Mesenchymal stem cell (in vitro differentiated cells and primary cell): ENCODE measurements at regions not wholly inside any gene's neighbourhood (a gene's known extent, or its start where the extent isn't known, plus 50 kb on each side); places are given as distances from the start of the nearest gene placed in this dataset.
"Not testable (repeated sequence)": the region's sequence is repeated elsewhere in the genome, so short reads cannot be mapped to it uniquely, and the experiment has no call there.

Experiments
- DNase-seq: peaks from one replicate; pipeline ENCODE4 v3.0.0-alpha.2; 2013
- H2AFZ ChIP-seq: one replicate; pipeline ENCODE4 v1.6.1; 2013; ENCODE audit warnings: low read depth, mild to moderate bottlenecking, control low read depth, inconsistent platforms, low read length, moderate library complexity
- H2AK5ac ChIP-seq: 2 replicates; pipeline ENCODE4 v1.6.1; 2013; ENCODE audit warnings: low read length, moderate library complexity, mild to moderate bottlenecking, inconsistent platforms; ENCODE audit not compliant: severe bottlenecking
- H2BK120ac ChIP-seq: one replicate; pipeline ENCODE4 v1.6.1; 2013; ENCODE audit warnings: low read depth, mild to moderate bottlenecking, inconsistent platforms, low read length, moderate library complexity
- H2BK12ac ChIP-seq, 2 experiments: one replicate each; pipeline ENCODE4 v1.6.1; 2013; ENCODE audit warnings: inconsistent platforms in 2 of 2, low read length in 2 of 2, mild to moderate bottlenecking in 2 of 2, moderate library complexity in 2 of 2, control low read depth in 1 of 2
- H2BK15ac ChIP-seq: one replicate; pipeline ENCODE4 v1.6.1; 2013; ENCODE audit warnings: mild to moderate bottlenecking, low read depth, inconsistent platforms; ENCODE audit not compliant: poor library complexity, severe bottlenecking
- H2BK5ac ChIP-seq: 2 replicates; pipeline ENCODE4 v1.6.1; 2013; ENCODE audit warnings: low read depth, mild to moderate bottlenecking, low read length, control low read depth, inconsistent platforms; ENCODE audit not compliant: poor library complexity, severe bottlenecking
- H3K14ac ChIP-seq, 2 experiments: one replicate each; pipeline ENCODE4 v1.6.1; 2013; ENCODE audit warnings: inconsistent platforms in 2 of 2, low read length in 2 of 2, control low read depth in 1 of 2, mild to moderate bottlenecking in 1 of 2, moderate library complexity in 1 of 2
- H3K18ac ChIP-seq, 2 experiments: one replicate each; pipeline ENCODE4 v1.6.1; 2013; ENCODE audit warnings: inconsistent platforms in 2 of 2, low read length in 2 of 2, control low read depth in 1 of 2, low read depth in 1 of 2, mild to moderate bottlenecking in 1 of 2
- H3K23ac ChIP-seq, 2 experiments: one replicate each; pipeline ENCODE4 v1.6.1; 2013; ENCODE audit warnings: inconsistent platforms in 2 of 2, low read length in 2 of 2, mild to moderate bottlenecking in 2 of 2, moderate library complexity in 2 of 2, control low read depth in 1 of 2
- H3K27ac ChIP-seq: 2 replicates; pipeline ENCODE4 v1.5.1; 2013; ENCODE audit warnings: mild to moderate bottlenecking, moderate library complexity, low read length, control low read depth, inconsistent platforms; ENCODE audit not compliant: poor library complexity, severe bottlenecking
- H3K27me3 ChIP-seq, 2 experiments: 2 replicates each; pipeline versions ENCODE4 v1.6.1 to v1.7.0; 2013; ENCODE audit warnings: low read length in 2 of 2, mild to moderate bottlenecking in 2 of 2, moderate library complexity in 2 of 2, control low read depth in 1 of 2, inconsistent platforms in 1 of 2; ENCODE audit not compliant: control insufficient read depth in 1 of 2, insufficient read depth in 1 of 2
- H3K36me3 ChIP-seq, 2 experiments: 2 replicates each; pipeline versions ENCODE4 v1.6.1 to v1.7.0; 2013; ENCODE audit warnings: low read length in 2 of 2, control low read depth in 1 of 2, inconsistent platforms in 1 of 2, low read depth in 1 of 2, mild to moderate bottlenecking in 1 of 2; ENCODE audit not compliant: insufficient read depth in 2 of 2, control insufficient read depth in 1 of 2
- H3K4ac ChIP-seq, 2 experiments: one replicate each; pipeline ENCODE4 v1.6.1; 2013; ENCODE audit warnings: inconsistent platforms in 2 of 2, low read length in 2 of 2, mild to moderate bottlenecking in 2 of 2, moderate library complexity in 2 of 2, control low read depth in 1 of 2, low read depth in 1 of 2
- H3K4me1 ChIP-seq: 2 replicates; pipeline ENCODE4 v1.6.1; 2013; ENCODE audit warnings: low read depth, low read length, control low read depth; ENCODE audit not compliant: control insufficient read depth, insufficient read depth
- H3K4me2 ChIP-seq: 2 replicates; pipeline ENCODE4 v1.6.1; 2013; ENCODE audit warnings: low read length, mild to moderate bottlenecking, inconsistent platforms; ENCODE audit not compliant: poor library complexity, severe bottlenecking
- H3K4me3 ChIP-seq, 2 experiments: 2 replicates each; pipeline versions ENCODE4 v1.5.1 to v1.7.0; 2013; ENCODE audit warnings: low read length in 2 of 2, mild to moderate bottlenecking in 2 of 2, control low read depth in 1 of 2, low read depth in 1 of 2; ENCODE audit not compliant: insufficient read depth in 1 of 2
- H3K79me1 ChIP-seq: replicated peaks from 2 replicates; pipeline ENCODE4 v1.6.1; 2013; ENCODE audit warnings: mild to moderate bottlenecking, control low read depth, low read length, inconsistent platforms; ENCODE audit not compliant: poor library complexity, severe bottlenecking
- H3K9ac ChIP-seq: 2 replicates; pipeline ENCODE4 v1.7.0; 2013; ENCODE audit warnings: mild to moderate bottlenecking, low read length, moderate library complexity
- H3K9me3 ChIP-seq: 2 replicates; pipeline ENCODE4 v1.7.0; 2013; ENCODE audit warnings: mild to moderate bottlenecking, low read length; ENCODE audit not compliant: control insufficient read depth
- H4K8ac ChIP-seq: one replicate; pipeline ENCODE4 v1.6.1; 2013; ENCODE audit warnings: inconsistent platforms, mild to moderate bottlenecking, low read length, moderate library complexity
- H4K91ac ChIP-seq: one replicate; pipeline ENCODE4 v1.6.1; 2013; ENCODE audit warnings: mild to moderate bottlenecking, low read length, inconsistent platforms
- WGBS: methylation state at CpG from one replicate; pipeline ENCODE4 v1.1.7; 2013; ENCODE audit warnings: mixed read lengths; 5-methylcytosine and 5-hydroxymethylcytosine counted together

DNA sequence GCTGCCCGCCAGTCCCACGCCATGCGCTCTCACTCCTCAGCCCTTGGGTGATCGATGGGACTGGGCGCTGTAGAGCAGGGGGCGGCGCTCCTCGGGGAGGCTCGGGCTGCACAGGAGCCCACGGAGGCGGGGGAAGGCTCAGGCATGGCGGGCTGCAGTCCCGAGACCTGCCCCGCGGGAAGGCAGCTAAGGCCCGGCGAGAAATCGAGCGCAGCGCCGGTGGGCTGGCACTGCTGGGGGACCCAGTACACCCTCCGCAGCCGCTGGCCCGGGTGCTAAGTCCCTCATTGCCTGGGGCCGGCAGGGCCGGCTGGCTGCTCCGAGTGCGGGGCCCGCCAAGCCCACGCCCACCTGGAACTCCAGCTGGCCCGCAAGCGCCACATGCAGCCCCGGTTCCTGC is 102.2 kb upstream of the PDE10A start:
- not testable (repeated sequence) for H4K8ac ChIP-seq, H3K27me3 ChIP-seq, H3K9ac ChIP-seq, H3K27ac ChIP-seq, H3K4me2 ChIP-seq, H3K4me3 ChIP-seq, H3K9me3 ChIP-seq, H3K23ac ChIP-seq, H3K4me1 ChIP-seq, H2BK5ac ChIP-seq, H3K14ac ChIP-seq, H3K4ac ChIP-seq, H3K79me1 ChIP-seq, H2BK12ac ChIP-seq, H2BK120ac ChIP-seq, H4K91ac ChIP-seq, H2AFZ ChIP-seq, DNase-seq, H3K36me3 ChIP-seq, H2BK15ac ChIP-seq, H2AK5ac ChIP-seq, H3K18ac ChIP-seq
- 96% methylated on average over 15 of the region's 33 CpGs for WGBS

DNA sequence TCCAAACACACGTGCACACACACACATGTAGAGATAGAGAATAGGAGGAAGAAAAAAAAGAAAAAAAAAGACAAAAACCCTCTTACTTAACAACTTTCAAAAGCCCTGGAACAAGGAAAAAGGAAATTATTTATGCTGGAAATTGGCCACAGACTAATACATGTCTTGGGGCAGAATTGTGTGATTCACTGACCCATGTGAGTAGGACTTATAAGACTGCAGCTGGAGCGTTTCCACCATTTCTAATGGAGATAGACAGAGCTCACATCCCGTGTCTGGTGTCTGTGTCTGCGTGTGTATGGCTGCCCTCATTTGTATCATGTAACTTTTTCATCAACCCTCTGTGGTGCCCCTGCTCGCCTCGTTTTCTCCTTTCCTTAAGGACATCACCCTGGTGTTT is 99.8 kb upstream of the PDE10A start:
- no peaks in the 10 kb centered on the region for H3K79me1 ChIP-seq
- H2BK15ac ChIP-seq, result no peak overlapping the region
- H3K4ac ChIP-seq, result no peak overlapping the region
- H3K36me3 ChIP-seq, result no peaks in the 10 kb centered on the region
- H2BK120ac ChIP-seq, result no peak overlapping the region
- H2BK5ac ChIP-seq, result no peak overlapping the region
- no peak overlapping the region for H4K8ac ChIP-seq
- no peak for DNase-seq
- no peak overlapping the region for H2AFZ ChIP-seq
- no peak overlapping the region for H3K9ac ChIP-seq
- peaks cover 5% of the 10 kb centered on the region for H3K9me3 ChIP-seq
- H3K27me3 ChIP-seq, result no peaks in the 10 kb centered on the region
- 89% methylated on average over 3 of the region's 6 CpGs for WGBS
- H3K4me3 ChIP-seq, result no peak overlapping the region
- H3K14ac ChIP-seq, result no peak overlapping the region
- H4K91ac ChIP-seq, result no peak overlapping the region
- H3K4me1 ChIP-seq, result no peaks in the 10 kb centered on the region
- no peak overlapping the region for H2BK12ac ChIP-seq
- no peak overlapping the region for H3K4me2 ChIP-seq
- no peak overlapping the region for H3K23ac ChIP-seq
- H3K27ac ChIP-seq, result no peak overlapping the region
- H2AK5ac ChIP-seq, result no peak overlapping the region
- no peak overlapping the region for H3K18ac ChIP-seq

DNA sequence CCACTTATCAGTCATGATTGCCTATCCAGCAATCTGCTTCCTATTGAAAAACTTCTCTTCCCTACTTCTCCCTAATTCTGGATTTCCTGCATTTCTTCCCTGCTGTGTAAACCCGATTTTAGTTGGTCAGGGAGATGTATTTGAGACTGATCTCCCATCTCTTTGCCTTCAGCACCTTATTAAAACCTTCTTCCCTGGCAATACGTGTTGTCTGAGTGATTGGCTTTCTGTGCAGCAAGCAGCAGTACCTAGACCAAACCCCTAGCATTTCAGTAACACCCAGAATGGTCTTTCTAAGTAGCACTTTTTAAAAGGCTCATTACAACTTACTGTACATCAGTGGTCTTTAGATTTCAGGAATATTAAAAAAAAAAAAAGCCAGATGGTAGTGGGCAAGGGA is 99.1 kb upstream of the PDE10A start:
- 75% methylated on average over 2 of the region's 2 CpGs for WGBS
- Histone ChIP-seq H4K91ac (no peak overlapping the region), H2AFZ (no peak overlapping the region), H3K4ac (no peak overlapping the region), H3K23ac (no peak overlapping the region), H3K27me3 (no peaks in the 10 kb centered on the region), H3K9me3 (peaks cover 5% of the 10 kb centered on the region), H2BK12ac (no peak overlapping the region), H3K27ac (no peak overlapping the region), H3K4me2 (no peak overlapping the region), H2BK15ac (no peak overlapping the region), H3K9ac (no peak overlapping the region), H4K8ac (no peak overlapping the region), H2BK120ac (no peak overlapping the region), H3K18ac (no peak overlapping the region), H3K79me1 (no peaks in the 10 kb centered on the region), H3K14ac (no peak overlapping the region), H2BK5ac (no peak overlapping the region), H2AK5ac (no peak overlapping the region), H3K4me1 (no peaks in the 10 kb centered on the region), H3K36me3 (no peaks in the 10 kb centered on the region), H3K4me3 (no peak overlapping the region)
- no peak for DNase-seq

GRCh38 chr6:165760803-165761185 is 97.8 kb upstream of the PDE10A start:
- Histone ChIP-seq H3K4ac (no peak overlapping the region), H3K9me3 (peaks cover 5% of the 10 kb centered on the region), H3K27ac (no peak overlapping the region), H3K4me2 (no peak overlapping the region), H3K4me3 (no peak overlapping the region), H3K4me1 (no peaks in the 10 kb centered on the region), H3K9ac (no peak overlapping the region), H3K14ac (no peak overlapping the region), H3K23ac (no peak overlapping the region), H2BK120ac (no peak overlapping the region), H2BK15ac (no peak overlapping the region), H2AK5ac (no peak overlapping the region), H2BK5ac (no peak overlapping the region), H3K18ac (no peak overlapping the region), H2BK12ac (no peak overlapping the region), H3K27me3 (no peaks in the 10 kb centered on the region), H3K36me3 (no peaks in the 10 kb centered on the region), H2AFZ (no peak overlapping the region), H4K91ac (no peak overlapping the region), H3K79me1 (no peaks in the 10 kb centered on the region), H4K8ac (no peak overlapping the region)
- 96% methylated on average over 8 of the region's 8 CpGs for WGBS
- no peak for DNase-seq
